NCI-H2171 treated with DMSO at 0.1 percent for 48 hours (cell line): ENCODE measurements at regions not wholly inside any gene's neighbourhood (a gene's known extent, or its start where the extent isn't known, plus 50 kb on each side); places are given as distances from the start of the nearest gene placed in this dataset.

ENCODE experiments used
- DNase-seq: peaks from one replicate; lab custom pipeline; 2025; lab: John Stamatoyannopoulos, UW

DNA sequence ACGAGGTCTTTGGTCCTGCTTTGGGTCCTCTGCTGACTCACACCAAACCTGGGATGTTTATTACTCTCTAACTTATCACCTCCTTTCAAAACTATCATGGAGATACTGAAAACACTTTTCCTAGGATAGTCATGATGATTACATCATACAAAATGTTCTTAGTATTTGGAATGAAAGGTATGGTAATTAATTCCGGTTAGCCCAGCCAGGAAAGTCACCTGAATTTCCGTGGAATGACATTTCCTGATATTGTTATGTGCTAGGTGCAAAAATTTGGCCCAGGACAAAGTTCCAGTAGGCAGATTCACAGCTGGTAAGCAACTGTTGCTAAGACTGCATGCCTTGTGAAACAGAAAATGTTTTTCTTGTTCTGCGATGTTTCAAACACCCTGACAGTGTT lies 203.4 kb downstream of the ZNF648 start:
- DNase-seq = no peak
